ENCODE measurements at regions not wholly inside any gene's neighbourhood (a gene's known extent, or its start where the extent isn't known, plus 50 kb on each side); places are given as distances from the start of the nearest gene placed in this dataset.

- DNase-seq, result no peak
- Histone ChIP-seq H3K4me3 (no peak overlapping the region), H3K27me3 (peaks cover 0 to 3% (median 0%) of the 10 kb centered on the region in 9 donors), H3K27ac (no peak overlapping the region), H3K4me1 (no peaks in the 10 kb centered on the region), H3K9me3 (no peaks in the 10 kb centered on the region), H3K36me3 (no peaks in the 10 kb centered on the region)
- WGBS, 4 donors, result 80 to 88% (median 84%) methylated on average over 4 of the region's 4 CpGs
- no peak for ATAC-seq
- TF ChIP-seq POLR2A (IDR thresholded peaks at IDR 0.05) (no peak), CTCF (IDR thresholded peaks at IDR 0.05) (no peak)
- intact Hi-C loops (cut with DNase I), result no loop called here
These were observed 416.7 kb upstream of the CRIM1 start for GRCh38 chr2:35938838-35939237.

- 68 to 81% (median 76%) methylated on average over 1 of the region's 1 CpG for WGBS, 4 donors
These were observed 422.5 kb upstream of the CRIM1 start for GRCh38 chr2:35933031-35933430.

GRCh38 chr2:35932276-35932963 is 423.2 kb upstream of the CRIM1 start:
- intact Hi-C loops (cut with DNase I), result no loop called here
- ATAC-seq, result no peak
- Histone ChIP-seq H3K9me3 (no peaks in the 10 kb centered on the region), H3K4me3 (no peak overlapping the region), H3K36me3 (no peaks in the 10 kb centered on the region), H3K27ac (no peak overlapping the region), H3K4me1 (no peaks in the 10 kb centered on the region), H3K27me3 (peaks cover 0 to 3% (median 0%) of the 10 kb centered on the region in 9 donors)
- 81 to 91% (median 88%) methylated on average over 5 of the region's 5 CpGs for WGBS, 4 donors
- DNase-seq, result no peak
- TF ChIP-seq CTCF (IDR thresholded peaks at IDR 0.05), result no peak
- TF ChIP-seq POLR2A (IDR thresholded peaks at IDR 0.05), result no peak

More at GRCh38 chr2:35933031-35933430, 422.5 kb upstream of the CRIM1 start:
- no peak for DNase-seq
- ATAC-seq, result no peak
- TF ChIP-seq POLR2A (IDR thresholded peaks at IDR 0.05) (no peak), CTCF (IDR thresholded peaks at IDR 0.05) (no peak)
- intact Hi-C loops (cut with DNase I), result no loop called here
- Histone ChIP-seq H3K4me3 (no peak overlapping the region), H3K27ac (no peak overlapping the region), H3K36me3 (no peaks in the 10 kb centered on the region), H3K9me3 (no peaks in the 10 kb centered on the region), H3K4me1 (no peaks in the 10 kb centered on the region), H3K27me3 (peaks cover 0 to 3% (median 0%) of the 10 kb centered on the region in 9 donors)

- Histone ChIP-seq H3K27me3 (peaks cover 0 to 3% (median 0%) of the 10 kb centered on the region in 9 donors), H3K36me3 (no peaks in the 10 kb centered on the region), H3K27ac (no peak overlapping the region), H3K4me1 (no peaks in the 10 kb centered on the region), H3K4me3 (no peak overlapping the region), H3K9me3 (no peaks in the 10 kb centered on the region)
- WGBS, 4 donors, result 90 to 95% (median 95%) methylated on average over 4 of the region's 4 CpGs
- intact Hi-C loops (cut with DNase I), result no loop called here
- ATAC-seq (no peak), DNase-seq (no peak)
- TF ChIP-seq POLR2A (IDR thresholded peaks at IDR 0.05) (no peak), CTCF (IDR thresholded peaks at IDR 0.05) (no peak)
These were observed 424.0 kb upstream of the CRIM1 start for GRCh38 chr2:35931626-35932025.
